Neural cell (in vitro differentiated cells): ENCODE measurements at regions not wholly inside any gene's neighbourhood (a gene's known extent, or its start where the extent isn't known, plus 50 kb on each side); places are given as distances from the start of the nearest gene placed in this dataset.

Experiments used
- CTCF ChIP-seq: fragments of 450-650 bp; IDR thresholded peaks from 2 replicates; pipeline ENCODE4 v1.5.1; 2014; ENCODE audit warnings: antibody characterized with exemption, mild to moderate bottlenecking, moderate library complexity; ENCODE audit not compliant: poor library complexity, severe bottlenecking
- EP300 ChIP-seq: fragments of 450-650 bp; conservative IDR thresholded peaks from 2 replicates; pipeline ENCODE4 v1.6.1; 2014; ENCODE audit warnings: antibody characterized with exemption, mild to moderate bottlenecking, moderate library complexity; ENCODE audit not compliant: poor library complexity, severe bottlenecking
- EZH2 ChIP-seq: fragments of 200-600, 300-800 bp; shearing (Covaris generic), sonication (generic); IDR thresholded peaks from 2 replicates; pipeline ENCODE4 v1.6.1; 2014; ENCODE audit warnings: antibody characterized with exemption, low read length, borderline replicate concordance, mild to moderate bottlenecking; ENCODE audit not compliant: insufficient read depth, poor library complexity, severe bottlenecking
- POLR2AphosphoS5 ChIP-seq: IDR thresholded peaks from 2 replicates; pipeline ENCODE4 v1.6.1; 2012
- RAD21 ChIP-seq: fragments of 450-650 bp; conservative IDR thresholded peaks from 2 replicates; pipeline ENCODE4 v1.6.1; 2014; ENCODE audit warnings: antibody characterized with exemption, mild to moderate bottlenecking, moderate library complexity
- REST ChIP-seq: IDR thresholded peaks from 2 replicates; pipeline ENCODE4 v1.6.1; 2012; ENCODE audit warnings: borderline replicate concordance
- SMC3 ChIP-seq: fragments of 450-650 bp; conservative IDR thresholded peaks from 2 replicates; pipeline ENCODE4 v1.6.1; 2014; ENCODE audit warnings: antibody characterized with exemption, mild to moderate bottlenecking, moderate library complexity; ENCODE audit not compliant: poor library complexity

DNA sequence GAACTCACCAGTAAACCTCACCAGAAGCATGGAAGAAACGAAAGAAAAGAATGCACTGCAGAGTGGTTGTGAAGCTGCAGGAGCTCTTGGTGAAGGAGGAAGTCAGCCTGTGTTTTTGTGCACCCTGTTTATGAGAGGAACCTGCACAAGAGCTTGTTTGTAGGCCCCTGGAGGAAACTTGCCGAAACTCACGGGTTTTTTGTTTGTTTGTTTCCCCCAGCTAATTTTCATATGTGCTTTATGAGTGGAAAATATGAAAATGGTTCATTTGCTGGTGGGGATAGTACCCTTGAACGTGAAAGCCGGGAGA lies 222.7 kb downstream of the C16orf95 start:
- TF ChIP-seq CTCF = no peak
- no peak for TF ChIP-seq REST
- TF ChIP-seq POLR2AphosphoS5 = no peak
- no peak for TF ChIP-seq RAD21
- TF ChIP-seq EZH2 = no peak
- TF ChIP-seq EP300 = no peak
- no peak for TF ChIP-seq SMC3
